Right lobe of liver (tissue), 4 donors: ENCODE measurements at regions not wholly inside any gene's neighbourhood (a gene's known extent, or its start where the extent isn't known, plus 50 kb on each side); places are given as distances from the start of the nearest gene placed in this dataset.

Experiments used
- CTCF ChIP-seq, 4 donors: fragments of 200-600 bp in 3 of 4; fragments of 450-650 bp in 1 of 4; IDR thresholded peaks; one replicate each; pipeline versions ENCODE4 v1.5.1 to v1.8.0; 2016 to 2022; ENCODE audit warnings: antibody characterized with exemption in 4 of 4, mild to moderate bottlenecking in 2 of 4
- POLR2A ChIP-seq: fragments of 450-650 bp; IDR thresholded peaks from one replicate; pipeline ENCODE4 v1.6.1; 2017; ENCODE audit warnings: antibody characterized with exemption, mild to moderate bottlenecking
- donor health status: DM: no; HTN: no; CAD: no.
- donor health status: DM: no; HTN: no; CAD: no.
- donor health status: DM: no; HTN: yes; CAD: no.

GRCh38 chr4:144862210-144862609, 216.3 kb downstream of the HHIP start:
- no peak for TF ChIP-seq CTCF (IDR thresholded peaks at IDR 0.05)
- no peak for TF ChIP-seq POLR2A
